GM12874 (cell line): ENCODE measurements at regions not wholly inside any gene's neighbourhood (a gene's known extent, or its start where the extent isn't known, plus 50 kb on each side); places are given as distances from the start of the nearest gene placed in this dataset.

ENCODE experiments used
- CTCF ChIP-seq: IDR thresholded peaks from 2 replicates; pipeline ENCODE4 v1.5.1; 2011; ENCODE audit warnings: low read depth, mild to moderate bottlenecking, control low read depth, low read length, moderate library complexity; ENCODE audit not compliant: insufficient read depth

- no peak for TF ChIP-seq CTCF
Observed at GRCh38 chr9:120137186-120137840, 442.7 kb downstream of the CDK5RAP2 start.

GRCh38 chr9:120136696-120137095 lies 443.3 kb downstream of the CDK5RAP2 start:
- no peak for TF ChIP-seq CTCF

- TF ChIP-seq CTCF = no peak
Observed at GRCh38 chr9:120117081-120117480, 462.9 kb downstream of the CDK5RAP2 start.

- TF ChIP-seq CTCF = no peak
Observed at GRCh38 chr9:120110520-120110919, 469.4 kb downstream of the CDK5RAP2 start.

- peak; percentile 18; the same call in 1 of the 2 replicates for TF ChIP-seq CTCF
Observed at GRCh38 chr9:120109242-120109641, 470.7 kb downstream of the CDK5RAP2 start.

- no peak for TF ChIP-seq CTCF
Observed at GRCh38 chr9:120107138-120107537, 472.8 kb downstream of the CDK5RAP2 start.

- no peak for TF ChIP-seq CTCF
Observed at GRCh38 chr9:120104771-120105170, 475.2 kb downstream of the CDK5RAP2 start.
